HEK293 (cell line): ENCODE measurements at regions not wholly inside any gene's neighbourhood (a gene's known extent, or its start where the extent isn't known, plus 50 kb on each side); places are given as distances from the start of the nearest gene placed in this dataset.

ENCODE experiments used
- BCL11A ChIP-seq: fragments of 450-650 bp; formaldehyde crosslinking; IDR thresholded peaks from 2 replicates; pipeline ENCODE4 v1.5.1; 2016; ENCODE audit warnings: low read depth, missing biosample characterization, missing genetic modification characterization
- GLI2 ChIP-seq: fragments of 450-650 bp; formaldehyde crosslinking; IDR thresholded peaks from 2 replicates; pipeline ENCODE4; 2017; ENCODE audit warnings: missing biosample characterization, missing genetic modification characterization, low read depth, borderline replicate concordance
- HOXC10 ChIP-seq: sonication (generic); formaldehyde crosslinking; IDR thresholded peaks from 2 replicates; pipeline ENCODE4 v1.8.1; 2023; ENCODE audit warnings: mild to moderate bottlenecking, missing genetic modification reagents
- INSM2 ChIP-seq: fragments of 450-650 bp; formaldehyde crosslinking; IDR thresholded peaks from 2 replicates; pipeline ENCODE4 v1.5.1; 2016; ENCODE audit warnings: missing biosample characterization, missing genetic modification characterization
- KLF16 ChIP-seq: fragments of 450-650 bp; formaldehyde crosslinking; IDR thresholded peaks from 2 replicates; pipeline ENCODE4 v1.5.1; 2017; ENCODE audit warnings: missing biosample characterization, missing genetic modification characterization
- MZF1 ChIP-seq: fragments of 450-650 bp; formaldehyde crosslinking; IDR thresholded peaks from 2 replicates; pipeline ENCODE4 v1.5.1; 2017; ENCODE audit warnings: missing biosample characterization, missing genetic modification characterization, borderline replicate concordance
- PATZ1 ChIP-seq: fragments of 450-650 bp; formaldehyde crosslinking; IDR thresholded peaks from 2 replicates; pipeline ENCODE4 v1.5.1; 2016; ENCODE audit warnings: missing biosample characterization, missing genetic modification characterization
- PRDM10 ChIP-seq: fragments of 450-650 bp; formaldehyde crosslinking; IDR thresholded peaks from 2 replicates; pipeline ENCODE4 v1.5.1; 2016; ENCODE audit warnings: missing biosample characterization, missing genetic modification characterization
- PRDM6 ChIP-seq: fragments of 450-650 bp; formaldehyde crosslinking; IDR thresholded peaks from 2 replicates; pipeline ENCODE4 v1.5.1; 2017; ENCODE audit warnings: missing biosample characterization, missing genetic modification characterization
- REPIN1 ChIP-seq: fragments of 450-650 bp; formaldehyde crosslinking; IDR thresholded peaks from 2 replicates; pipeline ENCODE4 v1.5.1; 2017; ENCODE audit warnings: missing biosample characterization, missing genetic modification characterization, low read depth
- SCRT1 ChIP-seq: fragments of 450-650 bp; formaldehyde crosslinking; IDR thresholded peaks from 2 replicates; pipeline ENCODE4 v1.5.1; 2016; ENCODE audit warnings: missing biosample characterization, missing genetic modification characterization, borderline replicate concordance
- SP2 ChIP-seq: fragments of 450-650 bp; formaldehyde crosslinking; IDR thresholded peaks from 2 replicates; pipeline ENCODE4 v1.5.1; 2016; ENCODE audit warnings: missing biosample characterization, missing genetic modification characterization
- ZIC2 ChIP-seq: fragments of 450-650 bp; formaldehyde crosslinking; IDR thresholded peaks from 2 replicates; pipeline ENCODE4 v1.5.1; 2016; ENCODE audit warnings: missing biosample characterization, missing genetic modification characterization
- ZNF133 ChIP-seq: fragments of 450-650 bp; formaldehyde crosslinking; IDR thresholded peaks from 2 replicates; pipeline ENCODE4 v1.5.1; 2016; ENCODE audit warnings: missing biosample characterization, missing genetic modification characterization
- ZNF157 ChIP-seq: fragments of 450-650 bp; formaldehyde crosslinking; IDR thresholded peaks from 2 replicates; pipeline ENCODE4 v1.5.1; 2016; ENCODE audit warnings: missing biosample characterization, missing genetic modification characterization
- ZNF221 ChIP-seq: fragments of 450-650 bp; formaldehyde crosslinking; IDR thresholded peaks from 2 replicates; pipeline ENCODE4 v1.5.1; 2017; ENCODE audit warnings: missing biosample characterization, missing genetic modification characterization, borderline replicate concordance
- ZNF335 ChIP-seq: fragments of 450-650 bp; formaldehyde crosslinking; conservative IDR thresholded peaks from 2 replicates; pipeline ENCODE4 v1.5.1; 2016; ENCODE audit warnings: missing biosample characterization, missing genetic modification characterization
- ZNF426 ChIP-seq: fragments of 450-650 bp; formaldehyde crosslinking; IDR thresholded peaks from 2 replicates; pipeline ENCODE4 v1.5.1; 2017; ENCODE audit warnings: missing biosample characterization, missing genetic modification characterization, mild to moderate bottlenecking, inconsistent platforms, moderate library complexity
- ZNF433 ChIP-seq: fragments of 450-650 bp; formaldehyde crosslinking; IDR thresholded peaks from 2 replicates; pipeline ENCODE4 v1.5.1; 2016; ENCODE audit warnings: missing biosample characterization, missing genetic modification characterization, low read depth
- ZNF513 ChIP-seq: fragments of 450-650 bp; IDR thresholded peaks from 2 replicates; pipeline ENCODE4 v1.5.1; 2018; ENCODE audit warnings: missing biosample characterization, missing genetic modification characterization
- ZNF561 ChIP-seq: fragments of 450-650 bp; IDR thresholded peaks from 2 replicates; pipeline ENCODE4 v1.5.1; 2018; ENCODE audit warnings: missing biosample characterization, missing genetic modification characterization, borderline replicate concordance
- ZNF621 ChIP-seq: fragments of 450-650 bp; formaldehyde crosslinking; IDR thresholded peaks from 2 replicates; pipeline ENCODE4 v1.5.1; 2017; ENCODE audit warnings: missing biosample characterization, missing genetic modification characterization
- ZNF654 ChIP-seq: fragments of 450-650 bp; formaldehyde crosslinking; IDR thresholded peaks from 2 replicates; pipeline ENCODE4 v1.5.1; 2016; ENCODE audit warnings: low read depth, missing biosample characterization, missing genetic modification characterization
- ZNF777 ChIP-seq: fragments of 450-650 bp; formaldehyde crosslinking; IDR thresholded peaks from 2 replicates; pipeline ENCODE4 v1.5.1; 2017; ENCODE audit warnings: missing biosample characterization, missing genetic modification characterization, borderline replicate concordance
- ZSCAN30 ChIP-seq: fragments of 450-650 bp; IDR thresholded peaks from 2 replicates; pipeline ENCODE4 v1.5.1; 2018; ENCODE audit warnings: missing biosample characterization, mild to moderate bottlenecking, missing genetic modification characterization, moderate library complexity
- ZSCAN4 ChIP-seq: fragments of 450-650 bp; formaldehyde crosslinking; IDR thresholded peaks from 2 replicates; pipeline ENCODE4 v1.5.1; 2017; ENCODE audit warnings: missing biosample characterization, missing genetic modification characterization

- TF ChIP-seq ZNF777 (tag by site-specific recombination) (no peak), BCL11A (tag by site-specific recombination) (no peak), ZNF621 (tag by site-specific recombination) (no peak), SCRT1 (tag by site-specific recombination) (no peak), ZIC2 (tag by site-specific recombination) (no peak), MZF1 (peak; percentile 84; the same call in 1 of the 2 replicates), GLI2 (tag by site-specific recombination) (peak; percentile 62; the same call in 1 of the 2 replicates), PRDM10 (tag by site-specific recombination) (0 out of 2 replicates have a peak, but pooled peaks have one; percentile 22), ZNF433 (tag by site-specific recombination) (no peak), ZNF133 (tag by site-specific recombination) (no peak), ZSCAN4 (no peak), REPIN1 (tag by site-specific recombination) (no peak), ZSCAN30 (tag by site-specific recombination) (no peak), SP2 (tag by site-specific recombination) (no peak), ZNF654 (tag by site-specific recombination) (no peak), PRDM6 (tag by site-specific recombination) (peak; percentile 87), ZNF426 (tag by site-specific recombination) (no peak), ZNF335 (tag by site-specific recombination) (0 out of 2 replicates have a peak, but pooled peaks have one; percentile 41), ZNF221 (no peak), PATZ1 (tag by site-specific recombination) (no peak), ZNF157 (tag by site-specific recombination) (no peak), ZNF561 (tag by site-specific recombination) (no peak), INSM2 (tag by site-specific recombination) (peak; percentile 36; the same call in 1 of the 2 replicates), HOXC10 (CRISPR knock-in tag) (no peak), ZNF513 (tag by site-specific recombination) (no peak), KLF16 (no peak)
Observed at GRCh38 chr20:22511943-22512910, 72.1 kb downstream of the FOXA2 start (continued).
